GM11168 (cell line): ENCODE measurements at regions not wholly inside any gene's neighbourhood (a gene's known extent, or its start where the extent isn't known, plus 50 kb on each side); places are given as distances from the start of the nearest gene placed in this dataset.
"Not testable (repeated sequence)": the region's sequence is repeated elsewhere in the genome, so short reads cannot be mapped to it uniquely, and the experiment has no call there.

Experiments used
- in situ Hi-C: fragments of 300-500 bp; cut with MboI; formaldehyde crosslinking; loops from one replicate; pipeline ENCODE4 v1.12.0; 2022; ENCODE audit warnings: low sequenced_read_pairs; ENCODE audit not compliant: unreplicated experiment

DNA sequence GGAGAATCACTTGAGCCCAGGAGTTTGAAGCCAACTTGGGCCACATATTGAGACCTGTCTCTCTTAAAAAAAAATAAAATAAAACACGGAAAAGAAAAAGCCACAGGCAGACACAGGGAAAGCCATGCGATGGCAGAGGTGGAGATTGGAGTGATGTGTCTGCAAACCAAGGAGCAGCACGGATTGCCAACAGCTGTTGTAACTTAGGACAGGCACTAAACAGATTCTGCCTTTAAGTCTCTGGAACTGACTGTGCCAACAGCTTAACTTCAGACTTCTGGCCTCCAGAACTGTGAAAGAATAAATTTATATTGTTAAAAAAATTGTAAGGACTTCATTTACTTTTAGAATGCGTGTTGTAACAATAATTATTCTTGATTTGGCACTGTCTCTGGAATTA is 318.5 kb upstream of the CHD1 start:
- in situ Hi-C loops = no loop called here

DNA sequence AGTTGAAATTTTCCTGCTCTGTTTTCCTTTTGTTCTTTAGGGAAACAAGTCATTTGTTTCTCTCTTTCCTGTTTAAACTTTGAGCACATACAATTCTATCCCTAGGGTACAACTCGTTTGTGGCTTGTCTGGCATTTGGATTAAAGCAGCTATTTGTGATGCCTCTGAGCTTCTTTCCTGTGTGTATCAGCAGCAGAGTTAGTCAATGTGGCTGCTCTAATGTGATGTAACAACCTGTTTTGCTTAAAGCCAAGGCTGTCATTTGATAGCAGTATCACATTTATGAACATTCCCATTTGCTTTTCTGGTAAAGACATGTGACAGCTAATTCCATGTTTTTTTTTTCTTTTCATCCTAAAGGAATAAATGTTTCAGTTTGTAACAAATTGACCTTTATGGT is 314.3 kb upstream of the CHD1 start:
- in situ Hi-C loops = no loop called here

GRCh38 chr5:99239826-99240360 is 311.1 kb upstream of the CHD1 start:
- in situ Hi-C loops = no loop called here

DNA sequence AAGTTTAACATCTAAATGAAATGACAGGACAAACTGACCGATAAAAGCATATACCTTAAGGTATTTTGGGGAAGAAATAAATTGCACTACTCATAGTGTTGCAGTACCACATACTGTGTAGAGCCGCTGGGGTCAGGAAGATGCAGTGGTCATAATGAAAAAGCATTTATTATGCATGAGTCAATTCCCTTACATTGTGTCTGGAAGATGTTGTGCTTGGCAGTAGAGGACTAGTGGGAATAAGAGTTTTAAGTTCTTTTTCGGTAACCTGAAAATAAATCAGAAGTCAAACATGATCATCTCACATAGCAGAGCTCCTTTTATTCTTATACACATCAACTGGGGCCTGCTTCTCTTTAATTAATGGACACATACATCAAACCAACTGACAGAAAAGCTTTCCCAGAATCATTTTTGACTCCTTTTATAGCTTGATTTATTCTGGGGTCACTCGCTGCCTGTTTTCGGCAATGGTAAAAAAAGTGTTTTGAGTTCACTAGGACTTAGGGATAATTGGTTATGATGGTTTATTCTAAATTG is 262.5 kb upstream of the CHD1 start:
- in situ Hi-C loops = no loop called here

- in situ Hi-C loops = no loop called here
Observed at GRCh38 chr5:99187611-99188010, 258.8 kb upstream of the CHD1 start.

- in situ Hi-C loops = no loop called here
Observed at GRCh38 chr5:99179206-99179605, 250.4 kb upstream of the CHD1 start.

- in situ Hi-C loops = no loop called here
Observed at GRCh38 chr5:99177796-99178195, 249.0 kb upstream of the CHD1 start.

GRCh38 chr5:99176186-99176585 is 247.4 kb upstream of the CHD1 start:
- in situ Hi-C loops = no loop called here

DNA sequence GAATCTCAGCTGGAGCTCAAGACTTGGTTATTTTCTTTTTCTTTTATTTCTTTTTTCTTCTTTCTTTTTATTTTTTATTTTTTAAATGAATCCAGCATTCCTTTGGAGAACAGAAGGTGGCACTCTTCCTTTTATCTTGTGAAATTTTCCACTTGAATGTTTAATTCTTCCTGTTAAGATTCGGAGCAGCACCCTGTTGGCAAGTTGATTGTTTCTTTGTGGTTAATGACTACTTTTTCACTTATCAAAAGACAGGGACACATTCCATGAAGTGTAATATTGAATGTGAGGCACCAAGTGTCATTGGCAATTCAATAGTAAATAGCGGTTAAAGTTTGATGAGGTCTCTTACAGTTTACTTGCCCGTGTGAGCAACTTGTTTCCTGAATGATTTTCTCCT is 240.5 kb upstream of the CHD1 start:
- in situ Hi-C loops = no loop called here

DNA sequence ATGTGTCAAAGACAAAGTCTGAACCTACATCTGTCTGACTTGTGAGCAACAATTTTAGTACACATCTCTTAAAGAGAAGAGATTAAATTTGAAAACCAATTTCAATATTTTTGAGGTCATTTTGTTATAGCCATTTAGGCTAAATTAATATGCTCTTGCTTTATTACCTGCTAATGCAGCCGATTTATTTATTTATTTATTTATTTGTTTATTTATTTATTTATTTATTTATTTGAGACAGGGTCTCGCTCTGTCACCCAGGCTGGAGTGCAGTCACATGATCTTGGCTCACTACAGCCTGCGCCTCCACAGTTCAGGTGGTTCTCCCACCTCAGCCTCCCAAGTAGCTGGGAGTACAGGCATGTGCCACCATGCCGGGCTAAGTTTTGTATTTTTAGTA is 232.7 kb upstream of the CHD1 start:
- in situ Hi-C loops = not testable (repeated sequence)

DNA sequence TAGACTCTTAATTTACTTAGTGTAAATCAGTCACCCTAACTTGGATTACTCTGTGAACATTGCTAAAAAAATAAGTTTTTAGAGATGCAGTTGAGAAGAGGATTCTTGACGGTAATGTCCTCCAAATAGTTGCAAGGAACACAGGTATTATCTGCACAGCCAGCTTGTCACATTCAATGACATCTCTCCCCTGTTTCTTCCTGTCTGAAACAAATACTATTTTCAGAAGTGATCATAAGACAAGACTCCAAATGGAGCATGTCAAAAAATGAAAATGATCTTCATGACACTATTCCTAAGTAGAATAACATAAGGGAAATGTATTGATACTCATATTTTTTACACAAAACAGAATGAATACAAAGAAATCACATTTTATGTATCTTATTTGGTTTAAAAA is 227.9 kb upstream of the CHD1 start:
- in situ Hi-C loops = no loop called here

- in situ Hi-C loops = not testable (repeated sequence)
Observed at GRCh38 chr5:99143283-99143795, 214.5 kb upstream of the CHD1 start.

DNA sequence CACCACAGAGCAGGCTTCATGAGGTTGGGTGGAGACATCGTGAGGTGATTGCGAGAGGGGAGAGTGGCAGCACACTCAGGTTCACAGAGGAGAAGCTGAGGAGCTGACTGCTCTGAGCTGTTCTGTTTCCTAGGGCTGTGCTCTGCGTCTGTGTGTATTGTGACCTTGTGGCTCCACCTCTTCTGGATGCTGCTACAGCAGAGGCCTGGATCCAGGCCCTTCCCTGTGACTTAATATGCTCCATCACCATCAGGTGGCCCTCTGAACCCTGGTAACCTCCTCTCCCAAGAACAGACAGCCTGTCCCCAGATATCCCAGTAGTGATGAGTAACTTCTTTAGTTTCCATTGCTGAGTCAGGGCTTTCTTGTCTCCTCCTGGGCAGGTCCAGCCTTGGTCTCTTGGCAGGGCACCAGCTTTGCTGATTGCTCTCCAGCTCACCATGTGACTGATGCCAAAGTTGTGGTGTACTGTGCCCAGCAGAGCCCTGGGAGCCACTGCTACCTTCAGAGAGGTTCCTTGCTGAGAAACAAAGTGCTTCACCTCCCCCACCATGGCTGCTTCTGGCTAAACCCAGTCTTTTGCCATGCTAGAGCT is 212.8 kb upstream of the CHD1 start:
- in situ Hi-C loops = no loop called here

DNA sequence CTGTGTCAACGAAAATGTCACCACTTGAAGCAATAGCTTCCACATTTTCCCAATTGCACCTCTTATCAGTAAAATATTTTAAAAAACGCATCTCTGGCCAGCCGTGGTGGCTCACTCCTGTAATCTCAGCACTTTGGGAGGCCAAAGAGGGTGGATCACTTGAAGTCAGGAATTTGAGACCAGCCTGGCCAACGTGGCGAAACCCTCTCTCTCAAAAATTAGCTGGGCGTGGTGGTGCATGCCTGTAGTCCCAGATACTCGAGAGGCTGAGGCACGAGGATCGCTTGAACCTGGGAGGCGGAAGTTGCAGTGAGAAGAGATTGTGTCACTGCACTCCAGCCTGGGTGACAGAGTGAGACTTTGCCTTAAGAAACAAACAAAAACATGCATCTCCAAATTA is 210.1 kb upstream of the CHD1 start:
- in situ Hi-C loops = no loop called here

DNA sequence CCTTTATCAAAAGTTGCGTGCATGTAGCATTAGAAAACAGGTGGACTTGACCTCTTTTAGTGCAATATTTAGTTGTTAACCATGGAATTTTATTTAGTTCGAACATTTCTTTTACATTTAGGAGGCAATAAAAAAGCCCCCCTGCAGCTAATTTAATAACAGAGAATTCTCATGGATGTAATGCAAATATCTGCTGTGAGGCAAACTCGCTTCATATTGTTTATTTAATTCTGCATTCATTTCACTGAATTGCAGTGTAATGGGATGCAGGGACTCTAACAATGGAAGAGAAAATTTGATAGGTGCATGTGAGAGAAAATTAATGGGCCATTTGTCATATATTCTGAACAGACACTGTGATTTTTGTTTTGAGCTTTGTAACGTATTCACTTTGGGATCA is 205.1 kb upstream of the CHD1 start:
- in situ Hi-C loops = no loop called here

DNA sequence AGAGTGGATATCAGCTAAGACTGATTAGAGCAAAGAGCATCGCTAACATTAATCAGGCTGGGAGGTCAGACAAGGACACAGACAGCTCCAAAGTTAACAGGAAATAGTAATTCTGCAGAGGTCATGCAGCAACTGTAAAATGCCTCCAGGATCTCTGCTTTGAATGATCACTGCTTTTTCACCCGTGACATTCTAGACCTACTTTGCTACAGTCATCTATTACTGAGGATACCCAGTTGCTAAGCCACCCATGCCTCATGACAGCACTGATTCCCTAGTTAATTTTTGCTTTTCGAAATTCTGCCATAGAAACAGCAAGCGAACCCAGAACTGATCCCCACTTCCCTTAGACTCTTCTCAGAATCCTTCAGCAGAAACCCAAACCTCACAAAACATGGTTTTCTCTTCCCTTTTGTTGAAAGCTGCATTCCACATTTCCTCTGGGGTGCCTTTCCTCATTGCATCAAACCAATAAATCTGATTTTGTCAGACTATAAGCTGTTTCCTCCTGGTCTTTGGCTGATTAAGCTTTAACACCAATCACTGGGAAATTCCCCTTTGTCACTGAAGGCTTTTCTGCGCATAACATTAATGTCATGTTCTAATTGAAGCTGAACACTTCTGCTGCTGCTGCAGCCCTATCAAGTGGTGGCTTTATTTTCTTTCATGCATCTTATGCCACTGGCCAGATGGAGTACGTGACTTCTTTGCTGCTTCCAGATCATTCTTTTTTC is 201.1 kb upstream of the CHD1 start:
- in situ Hi-C loops = no loop called here

- in situ Hi-C loops = no loop called here
Observed at GRCh38 chr5:99122976-99123375, 194.2 kb upstream of the CHD1 start.

GRCh38 chr5:99119326-99119725 is 190.5 kb upstream of the CHD1 start:
- in situ Hi-C loops = no loop called here

DNA sequence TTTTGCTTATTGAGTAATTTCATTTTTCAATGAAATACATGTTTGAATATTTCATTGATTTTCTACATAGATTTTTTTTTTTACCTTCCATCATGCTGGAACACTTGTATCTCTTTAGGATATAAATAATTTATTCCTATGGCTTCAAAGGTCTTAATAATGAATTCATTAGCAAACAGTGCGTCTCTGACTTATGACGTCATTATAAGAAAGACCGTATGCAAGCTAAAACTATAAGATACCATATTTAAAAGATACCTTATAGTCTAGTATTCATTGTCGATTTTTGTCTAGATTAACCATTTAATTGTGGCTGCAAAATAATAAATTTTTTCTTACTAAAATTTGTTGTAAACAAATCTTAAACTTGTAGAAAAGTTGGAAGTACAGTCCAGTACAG is 187.7 kb upstream of the CHD1 start:
- in situ Hi-C loops = no loop called here

DNA sequence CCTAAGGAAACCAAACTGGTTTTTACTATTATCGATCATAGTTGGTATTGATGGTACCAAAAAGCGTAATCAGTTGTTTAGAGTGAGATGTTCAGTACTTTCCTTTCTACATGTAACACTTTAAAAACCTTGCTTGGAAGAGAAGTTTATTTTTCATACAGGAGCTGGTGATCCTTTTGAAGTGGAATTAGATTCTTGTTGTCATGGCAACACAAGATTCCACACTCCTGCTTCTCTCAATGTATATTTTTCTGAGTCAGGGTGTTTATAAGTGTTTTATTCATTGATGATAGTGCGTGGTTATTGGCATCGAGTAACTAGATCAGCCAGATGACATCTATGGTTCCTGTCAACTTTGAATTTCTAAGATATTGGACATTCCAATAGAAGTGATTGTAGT is 181.1 kb upstream of the CHD1 start:
- in situ Hi-C loops = no loop called here

GRCh38 chr5:99105216-99105615 is 176.4 kb upstream of the CHD1 start:
- in situ Hi-C loops = no loop called here
